ENCODE measurements at regions not wholly inside any gene's neighbourhood (a gene's known extent, or its start where the extent isn't known, plus 50 kb on each side); places are given as distances from the start of the nearest gene placed in this dataset.

GRCh38 chr1:187306710-187307415, 478.1 kb downstream of the PLA2G4A start:
- WGBS = 96% methylated on average over 6 of the region's 6 CpGs
- H3K9ac ChIP-seq (ENCODE audit: low read depth, low read length) = no peak overlapping the region
- no peaks in the 10 kb centered on the region for H3K27me3 ChIP-seq (ENCODE audit: insufficient read depth, low read length)
- no peaks in the 10 kb centered on the region for H3K4me1 ChIP-seq (ENCODE audit: insufficient read depth, low read length)
- no peaks in the 10 kb centered on the region for H3K9me3 ChIP-seq (ENCODE audit: insufficient read depth, low read depth, low read length)
- no peak overlapping the region for H3K4me3 ChIP-seq (ENCODE audit: low read length)
- H3K36me3 ChIP-seq (ENCODE audit: insufficient read depth, low read length) = no peaks in the 10 kb centered on the region
- no peak overlapping the region for H3K27ac ChIP-seq (ENCODE audit: low read depth, low read length)

GRCh38 chr1:187310038-187310631, 481.4 kb downstream of the PLA2G4A start:
- WGBS = 72% methylated on average over 3 of the region's 3 CpGs

GRCh38 chr1:187313115-187313514, 484.4 kb downstream of the PLA2G4A start:
- no peak overlapping the region for H3K27ac ChIP-seq (ENCODE audit: low read depth, low read length)
- H3K4me1 ChIP-seq (ENCODE audit: insufficient read depth, low read length) = no peaks in the 10 kb centered on the region
- H3K36me3 ChIP-seq (ENCODE audit: insufficient read depth, low read length) = no peaks in the 10 kb centered on the region
- no peak overlapping the region for H3K9ac ChIP-seq (ENCODE audit: low read depth, low read length)
- WGBS = 96% methylated on average over 2 of the region's 2 CpGs
- H3K4me3 ChIP-seq (ENCODE audit: low read length) = no peak overlapping the region
- no peaks in the 10 kb centered on the region for H3K9me3 ChIP-seq (ENCODE audit: insufficient read depth, low read depth, low read length)
- no peaks in the 10 kb centered on the region for H3K27me3 ChIP-seq (ENCODE audit: insufficient read depth, low read length)

More at GRCh38 chr1:187310038-187310631, 481.4 kb downstream of the PLA2G4A start:
- no peaks in the 10 kb centered on the region for H3K27me3 ChIP-seq (ENCODE audit: insufficient read depth, low read length)
- H3K9ac ChIP-seq (ENCODE audit: low read depth, low read length) = no peak overlapping the region
- H3K4me1 ChIP-seq (ENCODE audit: insufficient read depth, low read length) = no peaks in the 10 kb centered on the region
- no peaks in the 10 kb centered on the region for H3K9me3 ChIP-seq (ENCODE audit: insufficient read depth, low read depth, low read length)
- no peaks in the 10 kb centered on the region for H3K36me3 ChIP-seq (ENCODE audit: insufficient read depth, low read length)
- H3K4me3 ChIP-seq (ENCODE audit: low read length) = no peak overlapping the region
- H3K27ac ChIP-seq (ENCODE audit: low read depth, low read length) = no peak overlapping the region

GRCh38 chr1:187326557-187326956, 497.8 kb downstream of the PLA2G4A start:
- Histone ChIP-seq H3K27me3 (ENCODE audit: insufficient read depth, low read length) (no peaks in the 10 kb centered on the region), H3K9me3 (ENCODE audit: insufficient read depth, low read depth, low read length) (no peaks in the 10 kb centered on the region), H3K9ac (ENCODE audit: low read depth, low read length) (no peak overlapping the region), H3K27ac (ENCODE audit: low read depth, low read length) (no peak overlapping the region), H3K4me3 (ENCODE audit: low read length) (no peak overlapping the region), H3K4me1 (ENCODE audit: insufficient read depth, low read length) (no peaks in the 10 kb centered on the region), H3K36me3 (ENCODE audit: insufficient read depth, low read length) (no peaks in the 10 kb centered on the region)
- WGBS = no CpG with 5 or more reads among the region's 1 CpG

- Histone ChIP-seq H3K4me3 (ENCODE audit: low read length) (no peak overlapping the region), H3K9ac (ENCODE audit: low read depth, low read length) (no peak overlapping the region), H3K36me3 (ENCODE audit: insufficient read depth, low read length) (no peaks in the 10 kb centered on the region), H3K9me3 (ENCODE audit: insufficient read depth, low read depth, low read length) (no peaks in the 10 kb centered on the region), H3K4me1 (ENCODE audit: insufficient read depth, low read length) (no peaks in the 10 kb centered on the region), H3K27ac (ENCODE audit: low read depth, low read length) (no peak overlapping the region), H3K27me3 (ENCODE audit: insufficient read depth, low read length) (no peaks in the 10 kb centered on the region)
- 91% methylated on average over 1 of the region's 2 CpGs for WGBS
Observed at GRCh38 chr1:187336441-187337168, 507.9 kb downstream of the PLA2G4A start.

GRCh38 chr1:187338762-187339412, 510.1 kb downstream of the PLA2G4A start:
- no peak overlapping the region for H3K9ac ChIP-seq (ENCODE audit: low read depth, low read length)
- H3K36me3 ChIP-seq (ENCODE audit: insufficient read depth, low read length) = no peaks in the 10 kb centered on the region
- no peaks in the 10 kb centered on the region for H3K27me3 ChIP-seq (ENCODE audit: insufficient read depth, low read length)
- no peaks in the 10 kb centered on the region for H3K9me3 ChIP-seq (ENCODE audit: insufficient read depth, low read depth, low read length)
- no peaks in the 10 kb centered on the region for H3K4me1 ChIP-seq (ENCODE audit: insufficient read depth, low read length)
- no peak overlapping the region for H3K4me3 ChIP-seq (ENCODE audit: low read length)
- H3K27ac ChIP-seq (ENCODE audit: low read depth, low read length) = no peak overlapping the region

GRCh38 chr1:187342495-187342894, 513.7 kb downstream of the PLA2G4A start:
- H3K9me3 ChIP-seq (ENCODE audit: insufficient read depth, low read depth, low read length) = no peaks in the 10 kb centered on the region
- no peaks in the 10 kb centered on the region for H3K27me3 ChIP-seq (ENCODE audit: insufficient read depth, low read length)
- H3K4me1 ChIP-seq (ENCODE audit: insufficient read depth, low read length) = no peaks in the 10 kb centered on the region
- H3K4me3 ChIP-seq (ENCODE audit: low read length) = no peak overlapping the region
- H3K36me3 ChIP-seq (ENCODE audit: insufficient read depth, low read length) = no peaks in the 10 kb centered on the region
- 92% methylated on average over 3 of the region's 5 CpGs for WGBS
- H3K27ac ChIP-seq (ENCODE audit: low read depth, low read length) = no peak overlapping the region
- no peak overlapping the region for H3K9ac ChIP-seq (ENCODE audit: low read depth, low read length)

- H3K4me3 ChIP-seq (ENCODE audit: low read length) = no peak overlapping the region
- peaks cover 19% of the 10 kb centered on the region for H3K4me1 ChIP-seq (ENCODE audit: insufficient read depth, low read length)
- H3K27me3 ChIP-seq (ENCODE audit: insufficient read depth, low read length) = no peaks in the 10 kb centered on the region
- WGBS = 66% methylated on average over 2 of the region's 7 CpGs
- no peak overlapping the region for H3K9ac ChIP-seq (ENCODE audit: low read depth, low read length)
- no peak overlapping the region for H3K27ac ChIP-seq (ENCODE audit: low read depth, low read length)
- no peaks in the 10 kb centered on the region for H3K36me3 ChIP-seq (ENCODE audit: insufficient read depth, low read length)
- no peaks in the 10 kb centered on the region for H3K9me3 ChIP-seq (ENCODE audit: insufficient read depth, low read depth, low read length)
Observed at GRCh38 chr1:187374082-187374481, 545.3 kb downstream of the PLA2G4A start.

- Histone ChIP-seq H3K4me1 (ENCODE audit: insufficient read depth, low read length) (peaks cover 26% of the 10 kb centered on the region), H3K4me3 (ENCODE audit: low read length) (no peak overlapping the region), H3K9me3 (ENCODE audit: insufficient read depth, low read depth, low read length) (no peaks in the 10 kb centered on the region), H3K9ac (ENCODE audit: low read depth, low read length) (no peak overlapping the region), H3K27ac (ENCODE audit: low read depth, low read length) (no peak overlapping the region), H3K36me3 (ENCODE audit: insufficient read depth, low read length) (no peaks in the 10 kb centered on the region), H3K27me3 (ENCODE audit: insufficient read depth, low read length) (no peaks in the 10 kb centered on the region)
- WGBS = 66% methylated on average over 1 of the region's 1 CpG
Observed at GRCh38 chr1:187374742-187375141, 546.0 kb downstream of the PLA2G4A start.

- no peaks in the 10 kb centered on the region for H3K9me3 ChIP-seq (ENCODE audit: insufficient read depth, low read depth, low read length)
- no peaks in the 10 kb centered on the region for H3K27me3 ChIP-seq (ENCODE audit: insufficient read depth, low read length)
- H3K9ac ChIP-seq (ENCODE audit: low read depth, low read length) = no peak overlapping the region
- H3K27ac ChIP-seq (ENCODE audit: low read depth, low read length) = no peak overlapping the region
- peaks cover 15% of the 10 kb centered on the region for H3K4me1 ChIP-seq (ENCODE audit: insufficient read depth, low read length)
- 88% methylated on average over 3 of the region's 3 CpGs for WGBS
- H3K36me3 ChIP-seq (ENCODE audit: insufficient read depth, low read length) = no peaks in the 10 kb centered on the region
- no peak overlapping the region for H3K4me3 ChIP-seq (ENCODE audit: low read length)
Observed at GRCh38 chr1:187383366-187383765, 554.6 kb downstream of the PLA2G4A start.

- H3K4me1 ChIP-seq (ENCODE audit: insufficient read depth, low read length) = peaks cover 14% of the 10 kb centered on the region
- H3K27ac ChIP-seq (ENCODE audit: low read depth, low read length) = no peak overlapping the region
- H3K4me3 ChIP-seq (ENCODE audit: low read length) = no peak overlapping the region
- 98% methylated on average over 2 of the region's 2 CpGs for WGBS
- no peaks in the 10 kb centered on the region for H3K27me3 ChIP-seq (ENCODE audit: insufficient read depth, low read length)
- no peak overlapping the region for H3K9ac ChIP-seq (ENCODE audit: low read depth, low read length)
- H3K9me3 ChIP-seq (ENCODE audit: insufficient read depth, low read depth, low read length) = no peaks in the 10 kb centered on the region
- H3K36me3 ChIP-seq (ENCODE audit: insufficient read depth, low read length) = no peaks in the 10 kb centered on the region
Observed at GRCh38 chr1:187384504-187384903, 555.8 kb downstream of the PLA2G4A start.

All from HUES64 (cell line).